ENCODE measurements at regions not wholly inside any gene's neighbourhood (a gene's known extent, or its start where the extent isn't known, plus 50 kb on each side); places are given as distances from the start of the nearest gene placed in this dataset.

GRCh38 chr1:63710308-63710707, 63.5 kb upstream of the ROR1 start:
- DNase-seq: no peak

- no peak for DNase-seq
Observed at GRCh38 chr1:63710761-63711380, 62.9 kb upstream of the ROR1 start.

GRCh38 chr1:63713041-63713440, 60.8 kb upstream of the ROR1 start:
- DNase-seq: no peak

GRCh38 chr1:63713627-63714481, 60.0 kb upstream of the ROR1 start:
- no peak for DNase-seq

GRCh38 chr1:63714482-63714760, 59.4 kb upstream of the ROR1 start:
- DNase-seq: no peak

GRCh38 chr1:63717511-63718065, 56.2 kb upstream of the ROR1 start:
- no peak for DNase-seq

GRCh38 chr1:63718541-63718970, 55.3 kb upstream of the ROR1 start:
- DNase-seq: no peak

- peak; percentile 16 for DNase-seq
Observed at GRCh38 chr1:63721531-63722189, 52.2 kb upstream of the ROR1 start.

GRCh38 chr1:63723602-63724001, 50.2 kb upstream of the ROR1 start:
- no peak for DNase-seq
